Transverse colon (tissue), 3 donors: ENCODE measurements at regions not wholly inside any gene's neighbourhood (a gene's known extent, or its start where the extent isn't known, plus 50 kb on each side); places are given as distances from the start of the nearest gene placed in this dataset.

Experiments
- EP300 ChIP-seq: sonication (generic); formaldehyde crosslinking; IDR thresholded peaks from one replicate; pipeline ENCODE4 v1.6.1; 2017; ENCODE audit warnings: antibody characterized with exemption, low read depth
- POLR2A ChIP-seq: fragments of 450-650 bp; IDR thresholded peaks from one replicate; pipeline ENCODE4 v1.6.1; 2016; ENCODE audit warnings: antibody characterized with exemption, mild to moderate bottlenecking, moderate library complexity
- TF ChIP-seq, protein P1 (sequence below), 5 experiments: fragments of 200-600 bp in 3 of 5; fragments of 450-650 bp in 2 of 5; sonication (generic) in 3 of 5; IDR thresholded peaks; 1 replicate in 2 of 5; 2 replicates in 3 of 5; pipeline ENCODE4 v1.5.1; 2016 to 2017; ENCODE audit warnings: antibody characterized with exemption in 5 of 5, inconsistent platforms in 3 of 5, mild to moderate bottlenecking in 2 of 5, moderate library complexity in 1 of 5

GRCh38 chr1:239958063-239958462 lies 133.6 kb upstream of the FMN2 start:
- TF ChIP-seq POLR2A = no peak
- no peak for TF ChIP-seq EP300
- TF ChIP-seq, protein P1, sequence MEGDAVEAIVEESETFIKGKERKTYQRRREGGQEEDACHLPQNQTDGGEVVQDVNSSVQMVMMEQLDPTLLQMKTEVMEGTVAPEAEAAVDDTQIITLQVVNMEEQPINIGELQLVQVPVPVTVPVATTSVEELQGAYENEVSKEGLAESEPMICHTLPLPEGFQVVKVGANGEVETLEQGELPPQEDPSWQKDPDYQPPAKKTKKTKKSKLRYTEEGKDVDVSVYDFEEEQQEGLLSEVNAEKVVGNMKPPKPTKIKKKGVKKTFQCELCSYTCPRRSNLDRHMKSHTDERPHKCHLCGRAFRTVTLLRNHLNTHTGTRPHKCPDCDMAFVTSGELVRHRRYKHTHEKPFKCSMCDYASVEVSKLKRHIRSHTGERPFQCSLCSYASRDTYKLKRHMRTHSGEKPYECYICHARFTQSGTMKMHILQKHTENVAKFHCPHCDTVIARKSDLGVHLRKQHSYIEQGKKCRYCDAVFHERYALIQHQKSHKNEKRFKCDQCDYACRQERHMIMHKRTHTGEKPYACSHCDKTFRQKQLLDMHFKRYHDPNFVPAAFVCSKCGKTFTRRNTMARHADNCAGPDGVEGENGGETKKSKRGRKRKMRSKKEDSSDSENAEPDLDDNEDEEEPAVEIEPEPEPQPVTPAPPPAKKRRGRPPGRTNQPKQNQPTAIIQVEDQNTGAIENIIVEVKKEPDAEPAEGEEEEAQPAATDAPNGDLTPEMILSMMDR (IDR thresholded peaks at IDR 0.05) = no peak
